H1 (cell line): ENCODE measurements at regions not wholly inside any gene's neighbourhood (a gene's known extent, or its start where the extent isn't known, plus 50 kb on each side); places are given as distances from the start of the nearest gene placed in this dataset.

Experiments
- CTCF ChIA-PET: fragments of 300-600 bp; sonication (Branson Sonifier 250); formaldehyde crosslinking; loops from one replicate; lab custom pipeline; 2021; ENCODE audit not compliant: partially characterized antibody; lab: Charles Lee
- POLR2A ChIA-PET: fragments of 300-600 bp; sonication (Branson Sonifier 250); formaldehyde crosslinking; loops from one replicate; lab custom pipeline; 2021; ENCODE audit warnings: inconsistent platforms; ENCODE audit not compliant: partially characterized antibody; lab: Charles Lee
- DNase-seq, 2 experiments: peaks; one replicate each; pipeline versions ENCODE4 v3.0.0 to v3.0.0-alpha.2; 2010 to 2022; ENCODE audit warnings: low spot score in 2 of 2, low read depth in 1 of 2, mixed read lengths in 1 of 2
- FAIRE-seq: peaks from 2 replicates; lab custom pipeline; 2011; peaks lifted over from hg19 to GRCh38; lab: Jason Lieb, UNC
- H2AFZ ChIP-seq: 2 replicates; pipeline ENCODE4 v1.8.1; 2012; ENCODE audit warnings: low read length, inconsistent platforms
- H2AK5ac ChIP-seq: 2 replicates; pipeline ENCODE4 v1.6.1; 2013; ENCODE audit warnings: low read depth, low read length
- H2BK120ac ChIP-seq: replicated peaks from 2 replicates; pipeline ENCODE3; 2013; ENCODE audit warnings: low read depth, low read length, inconsistent platforms
- H2BK12ac ChIP-seq: 2 replicates; pipeline ENCODE4 v1.6.1; 2013; ENCODE audit warnings: low read depth, low read length
- H2BK15ac ChIP-seq: 2 replicates; pipeline ENCODE4 v1.6.1; 2013; ENCODE audit warnings: low read length
- H2BK20ac ChIP-seq: 2 replicates; pipeline ENCODE4 v1.6.1; 2013; ENCODE audit warnings: low read length
- H2BK5ac ChIP-seq: 2 replicates; pipeline ENCODE4 v1.6.1; 2013; ENCODE audit warnings: low read depth, low read length
- H3K14ac ChIP-seq: 2 replicates; pipeline ENCODE4 v1.6.1; 2013; ENCODE audit warnings: inconsistent platforms; ENCODE audit not compliant: insufficient read length
- H3K18ac ChIP-seq: 2 replicates; pipeline ENCODE4 v1.6.1; 2013; ENCODE audit warnings: low read length; ENCODE audit errors: extremely low read depth
- H3K23ac ChIP-seq: 2 replicates; pipeline ENCODE4 v1.6.1; 2013; ENCODE audit warnings: inconsistent platforms; ENCODE audit not compliant: insufficient read length
- H3K23me2 ChIP-seq: 2 replicates; pipeline ENCODE4 v1.6.1; 2013; ENCODE audit warnings: low read depth, low read length
- H3K27ac ChIP-seq: 2 replicates; pipeline ENCODE4 v1.6.1; 2011; ENCODE audit warnings: low read depth, low read length, inconsistent platforms
- H3K27me3 ChIP-seq, 4 experiments: replicated peaks in 1 of 4; 1 replicate in 1 of 4; 2 replicates in 3 of 4; pipeline versions ENCODE4 v1.6.1 to v1.8.1; 2011 to 2013; ENCODE audit warnings: low read length in 3 of 4, mild to moderate bottlenecking in 3 of 4, inconsistent platforms in 2 of 4, mixed read lengths in 2 of 4, moderate library complexity in 1 of 4; ENCODE audit not compliant: control insufficient read depth in 3 of 4, insufficient read depth in 3 of 4; ENCODE audit errors: extremely low read depth in 1 of 4
- H3K36me3 ChIP-seq, 4 experiments: 2 replicates each; pipeline versions ENCODE4 v1.6.1 to v1.8.1; 2011 to 2013; ENCODE audit warnings: mild to moderate bottlenecking in 4 of 4, low read length in 3 of 4, moderate library complexity in 2 of 4, control low read depth in 1 of 4, inconsistent platforms in 1 of 4; ENCODE audit not compliant: insufficient read depth in 4 of 4, control insufficient read depth in 2 of 4
- H3K4ac ChIP-seq: replicated peaks from 2 replicates; pipeline ENCODE3; 2013; ENCODE audit warnings: low read length, low read depth, mixed read lengths, inconsistent platforms; ENCODE audit not compliant: insufficient read length
- H3K4me1 ChIP-seq, 4 experiments: replicated peaks in 1 of 4; 1 replicate in 1 of 4; 2 replicates in 3 of 4; pipeline versions ENCODE4 v1.6.1 to v1.8.1; 2011 to 2013; ENCODE audit warnings: low read length in 3 of 4, inconsistent platforms in 2 of 4, mixed read lengths in 1 of 4; ENCODE audit not compliant: insufficient read depth in 4 of 4, control insufficient read depth in 3 of 4
- H3K4me2 ChIP-seq, 2 experiments: 2 replicates each; pipeline versions ENCODE4 v1.6.1 to v1.8.1; 2011 to 2013; ENCODE audit warnings: low read depth in 2 of 2, low read length in 2 of 2, control low read depth in 1 of 2, inconsistent platforms in 1 of 2, mild to moderate bottlenecking in 1 of 2; ENCODE audit not compliant: insufficient read depth in 1 of 2
- H3K4me3 ChIP-seq, 4 experiments: fragments of 200-600, 300-600 bp in 1 of 4; sonication (generic), shearing (Covaris generic), sonication (Bioruptor Twin) in 1 of 4; 2 replicates each; pipeline versions ENCODE4 v1.5.1 to v1.8.1; 2011 to 2016; ENCODE audit warnings: low read length in 4 of 4, low read depth in 3 of 4, control low read depth in 2 of 4, inconsistent platforms in 2 of 4, mild to moderate bottlenecking in 2 of 4, mixed read lengths in 1 of 4, moderate library complexity in 1 of 4; ENCODE audit not compliant: insufficient read depth in 2 of 4; ENCODE audit errors: extremely low read depth in 1 of 4
- H3K56ac ChIP-seq: replicated peaks from 2 replicates; pipeline ENCODE3; 2013; ENCODE audit warnings: low read depth, mild to moderate bottlenecking, mixed read lengths, low read length, inconsistent platforms; ENCODE audit not compliant: insufficient read length
- H3K79me1 ChIP-seq: 2 replicates; pipeline ENCODE4 v1.6.1; 2013; ENCODE audit warnings: low read depth, low read length, control low read depth
- H3K79me2 ChIP-seq, 2 experiments: 2 replicates each; pipeline versions ENCODE4 v1.6.1 to v1.8.1; 2012 to 2013; ENCODE audit warnings: low read length in 2 of 2, mild to moderate bottlenecking in 2 of 2, inconsistent platforms in 1 of 2; ENCODE audit not compliant: insufficient read depth in 2 of 2, control insufficient read depth in 1 of 2
- H3K9ac ChIP-seq, 4 experiments: replicated peaks in 1 of 4; 1 replicate in 1 of 4; 2 replicates in 3 of 4; pipeline versions ENCODE4 v1.6.1 to v1.8.1; 2011 to 2013; ENCODE audit warnings: low read depth in 3 of 4, low read length in 3 of 4, control low read depth in 2 of 4, mild to moderate bottlenecking in 2 of 4, moderate library complexity in 2 of 4, inconsistent platforms in 1 of 4; ENCODE audit errors: extremely low read depth in 1 of 4
- H3K9me3 ChIP-seq, 2 experiments: 2 replicates each; pipeline versions ENCODE4 v1.6.1 to v1.8.1; 2012 to 2013; ENCODE audit warnings: mild to moderate bottlenecking in 2 of 2, moderate library complexity in 2 of 2, control low read depth in 1 of 2, inconsistent platforms in 1 of 2, low read depth in 1 of 2, low read length in 1 of 2, mixed read lengths in 1 of 2; ENCODE audit not compliant: insufficient read depth in 2 of 2
- H4K20me1 ChIP-seq, 2 experiments: replicated peaks in 1 of 2; 2 replicates each; pipeline versions ENCODE3 to v1.8.1; 2011 to 2013; ENCODE audit warnings: inconsistent platforms in 2 of 2, low read length in 2 of 2, mild to moderate bottlenecking in 1 of 2; ENCODE audit not compliant: insufficient read depth in 2 of 2, control insufficient read depth in 1 of 2
- H4K5ac ChIP-seq: 2 replicates; pipeline ENCODE4 v1.6.1; 2013; ENCODE audit warnings: low read length, low read depth, mixed read lengths, inconsistent platforms; ENCODE audit not compliant: insufficient read length
- H4K8ac ChIP-seq: 2 replicates; pipeline ENCODE4 v1.8.0; 2013; ENCODE audit warnings: mild to moderate bottlenecking, moderate library complexity, low read length, inconsistent platforms; ENCODE audit not compliant: insufficient read depth; ENCODE audit errors: extremely low read depth
- H4K91ac ChIP-seq: replicated peaks from 2 replicates; pipeline ENCODE3; 2013; ENCODE audit warnings: low read length, mixed read lengths, inconsistent platforms; ENCODE audit not compliant: insufficient read length
- ASH2L ChIP-seq: fragments of 200-600, 300-600 bp; sonication (generic); IDR thresholded peaks from one replicate; pipeline ENCODE4 v1.7.1; 2017; ENCODE audit warnings: low read length
- BACH1 ChIP-seq: IDR thresholded peaks from 2 replicates; pipeline ENCODE4 v1.6.1; 2012; ENCODE audit warnings: low read length, improper control_type of control experiment
- CREB1 ChIP-seq: IDR thresholded peaks from 2 replicates; pipeline ENCODE4 v1.6.1; 2012; ENCODE audit warnings: inconsistent platforms
- EGR1 ChIP-seq: IDR thresholded peaks from 2 replicates; pipeline ENCODE4 v1.6.1; 2011; ENCODE audit warnings: low read depth, low read length, borderline replicate concordance
- EZH2 ChIP-seq: fragments of 200-600 bp; sonication (generic); IDR thresholded peaks from 2 replicates; pipeline ENCODE4 v1.7.1; 2012; ENCODE audit warnings: low read depth, mild to moderate bottlenecking, moderate library complexity, low read length, inconsistent platforms; ENCODE audit not compliant: severe bottlenecking
- JUN ChIP-seq: IDR thresholded peaks from 2 replicates; pipeline ENCODE4 v1.6.1; 2011; ENCODE audit warnings: low read depth, mild to moderate bottlenecking, improper control_type of control experiment, low read length
- JUND ChIP-seq: IDR thresholded peaks from 2 replicates; pipeline ENCODE4 v1.6.1; 2011; ENCODE audit warnings: mild to moderate bottlenecking, improper control_type of control experiment, low read length
- NANOG ChIP-seq: IDR thresholded peaks from 2 replicates; pipeline ENCODE4 v1.6.1; 2011; ENCODE audit warnings: low read length, low read depth, mild to moderate bottlenecking, inconsistent platforms; ENCODE audit not compliant: insufficient read depth, poor library complexity, severe bottlenecking
- RBBP5 ChIP-seq: IDR thresholded peaks from 2 replicates; pipeline ENCODE4 v1.7.1; 2012; ENCODE audit warnings: low read depth, mild to moderate bottlenecking, inconsistent platforms, low read length, moderate library complexity, borderline replicate concordance
- SUZ12 ChIP-seq: fragments of 200-600 bp; sonication (generic); IDR thresholded peaks from 2 replicates; pipeline ENCODE4 v1.6.1; 2012; ENCODE audit warnings: mild to moderate bottlenecking, inconsistent platforms, low read length, moderate library complexity, mixed read lengths
- TCF12 ChIP-seq: IDR thresholded peaks from 2 replicates; pipeline ENCODE4 v1.6.1; 2011; ENCODE audit warnings: low read depth, mild to moderate bottlenecking, low read length
- YY1 ChIP-seq: IDR thresholded peaks from 2 replicates; pipeline ENCODE4 v1.6.1; 2011; ENCODE audit warnings: low read depth, mild to moderate bottlenecking, low read length
- WGBS, 2 experiments: shearing (Covaris generic) in 1 of 2; methylation state at CpG; one replicate each; pipeline versions ENCODE4 v1.1.6 to v1.1.7; 2013 to 2015; ENCODE audit warnings: low lambda C conversion rate in 2 of 2, mixed read lengths in 2 of 2, inconsistent platforms in 1 of 2, low coverage in 1 of 2, missing lambda C conversion rate in 1 of 2; ENCODE audit not compliant: insufficient replicate concordance in 2 of 2, insufficient coverage in 1 of 2, insufficient read length in 1 of 2; ENCODE audit errors: extremely low coverage in 1 of 2, missing lambda C conversion rate in 1 of 2; 5-methylcytosine and 5-hydroxymethylcytosine counted together

DNA sequence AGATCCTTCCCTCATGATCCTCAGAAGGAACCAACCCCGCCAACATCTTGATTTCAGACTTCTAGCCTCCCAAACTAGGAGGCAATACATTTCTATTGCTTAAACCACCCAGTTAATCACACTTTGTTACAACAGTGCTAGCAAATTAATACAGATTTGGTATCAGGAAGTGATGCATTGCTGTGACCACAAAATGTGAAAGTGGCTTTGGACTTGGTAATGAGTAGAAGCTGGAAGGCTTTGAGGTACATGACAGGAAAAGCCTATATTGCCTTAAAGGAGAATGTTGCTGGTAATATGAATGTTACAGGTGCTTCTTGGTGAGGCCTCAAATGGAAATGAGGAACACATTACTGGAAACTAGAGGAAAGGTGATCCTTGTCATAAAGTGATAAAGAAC, 260.3 kb downstream of the SATB2 start:
- H2BK15ac ChIP-seq = no peak overlapping the region
- H3K79me1 ChIP-seq = no peaks in the 10 kb centered on the region
- ChIA-PET CTCF (no interaction called here), POLR2A (no interaction called here)
- no peaks in the 10 kb centered on the region for H3K27me3 ChIP-seq
- no peak overlapping the region for H3K18ac ChIP-seq
- 100% methylated on average over 1 of the region's 1 CpG; no CpG with 5 or more reads in 1 of the 2 experiments for WGBS, 2 experiments
- H4K5ac ChIP-seq = no peak overlapping the region
- H4K8ac ChIP-seq = no peak overlapping the region
- H4K20me1 ChIP-seq = no peaks in the 10 kb centered on the region
- FAIRE-seq (no peak), DNase-seq (no peak)
- H3K4me2 ChIP-seq = no peak overlapping the region
- no peaks in the 10 kb centered on the region for H3K9me3 ChIP-seq
- no peak overlapping the region for H2BK120ac ChIP-seq
- no peak overlapping the region for H2AFZ ChIP-seq
- H4K91ac ChIP-seq = no peak overlapping the region
- no peak overlapping the region for H2AK5ac ChIP-seq
- 0 out of 2 replicates have a peak, but pooled peaks cover 1% of the 10 kb centered on the region for H3K23me2 ChIP-seq
- H3K36me3 ChIP-seq = no peaks in the 10 kb centered on the region
- H3K4me1 ChIP-seq = no peaks in the 10 kb centered on the region
- no peak overlapping the region for H2BK5ac ChIP-seq
- no peak overlapping the region for H3K56ac ChIP-seq
- no peak overlapping the region for H3K23ac ChIP-seq
- H3K14ac ChIP-seq = no peak overlapping the region
- H2BK12ac ChIP-seq = no peak overlapping the region
- no peak overlapping the region for H3K4ac ChIP-seq
- H3K27ac ChIP-seq = no peak overlapping the region
- H3K9ac ChIP-seq = no peak overlapping the region
- no peaks in the 10 kb centered on the region for H3K79me2 ChIP-seq
- H2BK20ac ChIP-seq = no peak overlapping the region
- no peak overlapping the region for H3K4me3 ChIP-seq
- no peak for TF ChIP-seq TCF12
- TF ChIP-seq YY1 = no peak
- no peak for TF ChIP-seq RBBP5
- TF ChIP-seq SUZ12 = no peak
- no peak for TF ChIP-seq ASH2L
- no peak for TF ChIP-seq JUN
- no peak for TF ChIP-seq BACH1
- TF ChIP-seq NANOG = no peak
- TF ChIP-seq CREB1 = no peak
- no peak for TF ChIP-seq EGR1
- TF ChIP-seq JUND = no peak
- no peak for TF ChIP-seq EZH2
